HL-60 (cell line): ENCODE measurements at regions not wholly inside any gene's neighbourhood (a gene's known extent, or its start where the extent isn't known, plus 50 kb on each side); places are given as distances from the start of the nearest gene placed in this dataset.

Source experiments
- DNase-seq, 2 experiments: peaks; one replicate each; pipeline ENCODE4 v3.0.0-alpha.2; 2010 to 2020; ENCODE audit warnings: low read depth in 1 of 2, low spot score in 1 of 2
- H3K27ac ChIP-seq: fragments of 250-450 bp; sonication (Bioruptor Pico); replicated peaks from 2 replicates; pipeline ENCODE4 v1.5.1; 2020; ENCODE audit warnings: mild to moderate bottlenecking, moderate library complexity
- H3K27me3 ChIP-seq: fragments of 250-450 bp; sonication (Bioruptor Pico); 2 replicates; pipeline ENCODE4 v1.5.1; 2021; ENCODE audit warnings: mild to moderate bottlenecking, moderate library complexity; ENCODE audit not compliant: insufficient read depth, poor library complexity, severe bottlenecking
- H3K4me3 ChIP-seq: replicated peaks from 2 replicates; pipeline ENCODE4 v1.5.1; 2011; ENCODE audit warnings: mild to moderate bottlenecking, control low read depth, low read length; ENCODE audit not compliant: insufficient read depth
- CTCF ChIP-seq: IDR thresholded peaks from one replicate; pipeline ENCODE4 v1.5.1; 2011; ENCODE audit warnings: low read length, control low read depth, inconsistent platforms; ENCODE audit not compliant: insufficient read depth
- GABPA ChIP-seq: IDR thresholded peaks from 2 replicates; pipeline ENCODE4 v1.6.1; 2012; ENCODE audit warnings: low read depth
- POLR2AphosphoS5 ChIP-seq: IDR thresholded peaks from 2 replicates; pipeline ENCODE4 v1.6.1; 2012; ENCODE audit warnings: low read depth
- REST ChIP-seq: IDR thresholded peaks from 2 replicates; pipeline ENCODE4 v1.6.1; 2012; ENCODE audit warnings: low read depth; ENCODE audit not compliant: insufficient replicate concordance
- SPI1 ChIP-seq: IDR thresholded peaks from 2 replicates; pipeline ENCODE4 v1.6.1; 2012; ENCODE audit warnings: low read depth, mild to moderate bottlenecking, borderline replicate concordance

DNA sequence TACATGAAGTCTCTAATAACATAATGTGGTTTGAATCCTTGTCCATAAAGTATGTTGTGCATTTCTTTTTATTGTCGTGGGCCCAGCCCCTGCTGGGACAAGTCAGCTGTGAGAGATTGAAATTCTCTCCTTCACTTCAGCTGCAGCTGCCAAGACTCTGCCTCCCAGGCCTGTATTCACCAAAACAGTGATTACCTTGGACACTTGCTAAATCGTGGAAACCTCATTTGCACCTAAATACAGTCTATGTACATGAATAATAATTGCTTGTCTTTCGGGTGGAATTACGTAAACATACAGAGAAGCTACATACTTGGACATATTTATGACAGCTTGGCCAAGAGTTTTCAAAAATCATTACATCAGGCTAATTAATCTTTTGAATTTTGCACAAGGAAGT lies 898.5 kb upstream of the SEMA6A start:
- Histone ChIP-seq H3K27ac (no peak overlapping the region), H3K27me3 (no peaks in the 10 kb centered on the region), H3K4me3 (no peak overlapping the region)
- TF ChIP-seq GABPA (no peak), SPI1 (no peak), CTCF (no peak), POLR2AphosphoS5 (no peak), REST (no peak)
- DNase-seq, result no peak

- Histone ChIP-seq H3K27ac (no peak overlapping the region), H3K4me3 (no peak overlapping the region), H3K27me3 (no peaks in the 10 kb centered on the region)
- no peak for DNase-seq
- TF ChIP-seq SPI1 (no peak), REST (no peak), POLR2AphosphoS5 (no peak), GABPA (no peak), CTCF (no peak)
Measured at GRCh38 chr5:117463881-117464570, 889.4 kb upstream of the SEMA6A start.

DNA sequence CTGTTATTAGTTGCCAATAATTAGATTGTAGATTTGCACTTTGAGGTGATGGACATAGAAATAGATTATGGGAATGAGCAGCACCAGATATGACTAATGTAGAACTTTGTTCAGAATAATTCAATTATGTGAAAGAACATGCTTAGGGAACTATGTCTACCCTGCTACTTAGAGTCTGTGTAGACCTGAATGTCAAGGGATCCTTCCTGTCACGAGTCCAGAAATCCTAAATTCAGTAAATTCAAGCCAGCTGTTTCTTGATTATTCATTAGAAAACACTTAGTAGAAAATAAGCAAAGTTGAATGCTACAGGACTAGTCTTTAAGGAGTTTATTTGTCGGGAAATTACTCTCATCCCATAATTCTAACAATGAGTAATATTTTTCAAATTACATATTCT lies 887.3 kb upstream of the SEMA6A start:
- Histone ChIP-seq H3K27me3 (no peaks in the 10 kb centered on the region), H3K27ac (no peak overlapping the region), H3K4me3 (no peak overlapping the region)
- DNase-seq, result no peak
- no peak for TF ChIP-seq REST
- TF ChIP-seq SPI1, result no peak
- TF ChIP-seq POLR2AphosphoS5, result no peak
- TF ChIP-seq GABPA, result no peak
- TF ChIP-seq CTCF, result no peak
